H1 (cell line): ENCODE measurements at regions not wholly inside any gene's neighbourhood (a gene's known extent, or its start where the extent isn't known, plus 50 kb on each side); places are given as distances from the start of the nearest gene placed in this dataset.
A peak's percentile ranks its signal among the peaks of the same experiment; 100 is the strongest.

Experiments
- CTCF ChIA-PET: fragments of 300-600 bp; sonication (Branson Sonifier 250); formaldehyde crosslinking; loops from one replicate; lab custom pipeline; 2021; ENCODE audit not compliant: partially characterized antibody; lab: Charles Lee
- POLR2A ChIA-PET: fragments of 300-600 bp; sonication (Branson Sonifier 250); formaldehyde crosslinking; loops from one replicate; lab custom pipeline; 2021; ENCODE audit warnings: inconsistent platforms; ENCODE audit not compliant: partially characterized antibody; lab: Charles Lee
- DNase-seq, 2 experiments: peaks; one replicate each; pipeline versions ENCODE4 v3.0.0 to v3.0.0-alpha.2; 2010 to 2022; ENCODE audit warnings: low spot score in 2 of 2, low read depth in 1 of 2, mixed read lengths in 1 of 2
- FAIRE-seq: peaks from 2 replicates; lab custom pipeline; 2011; peaks lifted over from hg19 to GRCh38; lab: Jason Lieb, UNC
- H2AFZ ChIP-seq: 2 replicates; pipeline ENCODE4 v1.8.1; 2012; ENCODE audit warnings: low read length, inconsistent platforms
- H2AK5ac ChIP-seq: 2 replicates; pipeline ENCODE4 v1.6.1; 2013; ENCODE audit warnings: low read depth, low read length
- H2BK120ac ChIP-seq: replicated peaks from 2 replicates; pipeline ENCODE3; 2013; ENCODE audit warnings: low read depth, low read length, inconsistent platforms
- H2BK12ac ChIP-seq: 2 replicates; pipeline ENCODE4 v1.6.1; 2013; ENCODE audit warnings: low read depth, low read length
- H2BK15ac ChIP-seq: 2 replicates; pipeline ENCODE4 v1.6.1; 2013; ENCODE audit warnings: low read length
- H2BK20ac ChIP-seq: 2 replicates; pipeline ENCODE4 v1.6.1; 2013; ENCODE audit warnings: low read length
- H2BK5ac ChIP-seq: 2 replicates; pipeline ENCODE4 v1.6.1; 2013; ENCODE audit warnings: low read depth, low read length
- H3K14ac ChIP-seq: 2 replicates; pipeline ENCODE4 v1.6.1; 2013; ENCODE audit warnings: inconsistent platforms; ENCODE audit not compliant: insufficient read length
- H3K18ac ChIP-seq: 2 replicates; pipeline ENCODE4 v1.6.1; 2013; ENCODE audit warnings: low read length; ENCODE audit errors: extremely low read depth
- H3K23ac ChIP-seq: 2 replicates; pipeline ENCODE4 v1.6.1; 2013; ENCODE audit warnings: inconsistent platforms; ENCODE audit not compliant: insufficient read length
- H3K23me2 ChIP-seq: 2 replicates; pipeline ENCODE4 v1.6.1; 2013; ENCODE audit warnings: low read depth, low read length
- H3K27ac ChIP-seq: 2 replicates; pipeline ENCODE4 v1.6.1; 2011; ENCODE audit warnings: low read depth, low read length, inconsistent platforms
- H3K27me3 ChIP-seq, 4 experiments: replicated peaks in 1 of 4; 1 replicate in 1 of 4; 2 replicates in 3 of 4; pipeline versions ENCODE4 v1.6.1 to v1.8.1; 2011 to 2013; ENCODE audit warnings: low read length in 3 of 4, mild to moderate bottlenecking in 3 of 4, inconsistent platforms in 2 of 4, mixed read lengths in 2 of 4, moderate library complexity in 1 of 4; ENCODE audit not compliant: control insufficient read depth in 3 of 4, insufficient read depth in 3 of 4; ENCODE audit errors: extremely low read depth in 1 of 4
- H3K36me3 ChIP-seq, 4 experiments: 2 replicates each; pipeline versions ENCODE4 v1.6.1 to v1.8.1; 2011 to 2013; ENCODE audit warnings: mild to moderate bottlenecking in 4 of 4, low read length in 3 of 4, moderate library complexity in 2 of 4, control low read depth in 1 of 4, inconsistent platforms in 1 of 4; ENCODE audit not compliant: insufficient read depth in 4 of 4, control insufficient read depth in 2 of 4
- H3K4ac ChIP-seq: replicated peaks from 2 replicates; pipeline ENCODE3; 2013; ENCODE audit warnings: low read length, low read depth, mixed read lengths, inconsistent platforms; ENCODE audit not compliant: insufficient read length
- H3K4me1 ChIP-seq, 4 experiments: replicated peaks in 1 of 4; 1 replicate in 1 of 4; 2 replicates in 3 of 4; pipeline versions ENCODE4 v1.6.1 to v1.8.1; 2011 to 2013; ENCODE audit warnings: low read length in 3 of 4, inconsistent platforms in 2 of 4, mixed read lengths in 1 of 4; ENCODE audit not compliant: insufficient read depth in 4 of 4, control insufficient read depth in 3 of 4
- H3K4me2 ChIP-seq, 2 experiments: 2 replicates each; pipeline versions ENCODE4 v1.6.1 to v1.8.1; 2011 to 2013; ENCODE audit warnings: low read depth in 2 of 2, low read length in 2 of 2, control low read depth in 1 of 2, inconsistent platforms in 1 of 2, mild to moderate bottlenecking in 1 of 2; ENCODE audit not compliant: insufficient read depth in 1 of 2
- H3K4me3 ChIP-seq, 4 experiments: fragments of 200-600, 300-600 bp in 1 of 4; sonication (generic), shearing (Covaris generic), sonication (Bioruptor Twin) in 1 of 4; 2 replicates each; pipeline versions ENCODE4 v1.5.1 to v1.8.1; 2011 to 2016; ENCODE audit warnings: low read length in 4 of 4, low read depth in 3 of 4, control low read depth in 2 of 4, inconsistent platforms in 2 of 4, mild to moderate bottlenecking in 2 of 4, mixed read lengths in 1 of 4, moderate library complexity in 1 of 4; ENCODE audit not compliant: insufficient read depth in 2 of 4; ENCODE audit errors: extremely low read depth in 1 of 4
- H3K56ac ChIP-seq: replicated peaks from 2 replicates; pipeline ENCODE3; 2013; ENCODE audit warnings: low read depth, mild to moderate bottlenecking, mixed read lengths, low read length, inconsistent platforms; ENCODE audit not compliant: insufficient read length
- H3K79me1 ChIP-seq: 2 replicates; pipeline ENCODE4 v1.6.1; 2013; ENCODE audit warnings: low read depth, low read length, control low read depth
- H3K79me2 ChIP-seq, 2 experiments: 2 replicates each; pipeline versions ENCODE4 v1.6.1 to v1.8.1; 2012 to 2013; ENCODE audit warnings: low read length in 2 of 2, mild to moderate bottlenecking in 2 of 2, inconsistent platforms in 1 of 2; ENCODE audit not compliant: insufficient read depth in 2 of 2, control insufficient read depth in 1 of 2
- H3K9ac ChIP-seq, 4 experiments: replicated peaks in 1 of 4; 1 replicate in 1 of 4; 2 replicates in 3 of 4; pipeline versions ENCODE4 v1.6.1 to v1.8.1; 2011 to 2013; ENCODE audit warnings: low read depth in 3 of 4, low read length in 3 of 4, control low read depth in 2 of 4, mild to moderate bottlenecking in 2 of 4, moderate library complexity in 2 of 4, inconsistent platforms in 1 of 4; ENCODE audit errors: extremely low read depth in 1 of 4
- H3K9me3 ChIP-seq, 2 experiments: 2 replicates each; pipeline versions ENCODE4 v1.6.1 to v1.8.1; 2012 to 2013; ENCODE audit warnings: mild to moderate bottlenecking in 2 of 2, moderate library complexity in 2 of 2, control low read depth in 1 of 2, inconsistent platforms in 1 of 2, low read depth in 1 of 2, low read length in 1 of 2, mixed read lengths in 1 of 2; ENCODE audit not compliant: insufficient read depth in 2 of 2
- H4K20me1 ChIP-seq, 2 experiments: replicated peaks in 1 of 2; 2 replicates each; pipeline versions ENCODE3 to v1.8.1; 2011 to 2013; ENCODE audit warnings: inconsistent platforms in 2 of 2, low read length in 2 of 2, mild to moderate bottlenecking in 1 of 2; ENCODE audit not compliant: insufficient read depth in 2 of 2, control insufficient read depth in 1 of 2
- H4K5ac ChIP-seq: 2 replicates; pipeline ENCODE4 v1.6.1; 2013; ENCODE audit warnings: low read length, low read depth, mixed read lengths, inconsistent platforms; ENCODE audit not compliant: insufficient read length
- H4K8ac ChIP-seq: 2 replicates; pipeline ENCODE4 v1.8.0; 2013; ENCODE audit warnings: mild to moderate bottlenecking, moderate library complexity, low read length, inconsistent platforms; ENCODE audit not compliant: insufficient read depth; ENCODE audit errors: extremely low read depth
- H4K91ac ChIP-seq: replicated peaks from 2 replicates; pipeline ENCODE3; 2013; ENCODE audit warnings: low read length, mixed read lengths, inconsistent platforms; ENCODE audit not compliant: insufficient read length
- CBX8 ChIP-seq: fragments of 300-800, 300-1000 bp; sonication (generic); IDR thresholded peaks from 2 replicates; pipeline ENCODE4 v1.7.1; 2016; ENCODE audit warnings: low read depth, low read length, borderline replicate concordance
- CHD2 ChIP-seq: IDR thresholded peaks from 2 replicates; pipeline ENCODE4 v1.6.1; 2012; ENCODE audit warnings: low read length, improper control_type of control experiment
- GTF2F1 ChIP-seq: IDR thresholded peaks from 2 replicates; pipeline ENCODE4 v1.6.1; 2012; ENCODE audit warnings: low read depth, low read length, improper control_type of control experiment, borderline replicate concordance
- JUN ChIP-seq: IDR thresholded peaks from 2 replicates; pipeline ENCODE4 v1.6.1; 2011; ENCODE audit warnings: low read depth, mild to moderate bottlenecking, improper control_type of control experiment, low read length
- JUND ChIP-seq: IDR thresholded peaks from 2 replicates; pipeline ENCODE4 v1.6.1; 2011; ENCODE audit warnings: mild to moderate bottlenecking, improper control_type of control experiment, low read length
- MAX ChIP-seq: IDR thresholded peaks from 2 replicates; pipeline ENCODE4 v1.6.1; 2012; ENCODE audit warnings: inconsistent platforms
- NRF1 ChIP-seq: IDR thresholded peaks from 2 replicates; pipeline ENCODE4 v1.6.1; 2011; ENCODE audit warnings: mild to moderate bottlenecking, low read depth, low read length, improper control_type of control experiment
- PHF8 ChIP-seq: fragments of 200-600 bp; sonication (generic); conservative IDR thresholded peaks from 2 replicates; pipeline ENCODE4 v1.7.1; 2012; ENCODE audit warnings: low read depth, mild to moderate bottlenecking, inconsistent platforms, low read length, moderate library complexity
- RXRA ChIP-seq: IDR thresholded peaks from 2 replicates; pipeline ENCODE4 v1.6.1; 2011; ENCODE audit warnings: low read depth, mild to moderate bottlenecking, low read length, moderate library complexity; ENCODE audit not compliant: insufficient read depth
- SP2 ChIP-seq: IDR thresholded peaks from 2 replicates; pipeline ENCODE4 v1.6.1; 2012; ENCODE audit warnings: mild to moderate bottlenecking, low read length, inconsistent platforms
- SRF ChIP-seq: IDR thresholded peaks from 2 replicates; pipeline ENCODE4 v1.6.1; 2011; ENCODE audit warnings: mild to moderate bottlenecking, low read depth, low read length, moderate library complexity
- TBP ChIP-seq: IDR thresholded peaks from 2 replicates; pipeline ENCODE4 v1.6.1; 2011; ENCODE audit warnings: low read depth, low read length, improper control_type of control experiment
- TEAD4 ChIP-seq: IDR thresholded peaks from 2 replicates; pipeline ENCODE4 v1.6.1; 2012; ENCODE audit warnings: low read depth, low read length, inconsistent platforms, mixed read lengths
- WGBS, 2 experiments: shearing (Covaris generic) in 1 of 2; methylation state at CpG; one replicate each; pipeline versions ENCODE4 v1.1.6 to v1.1.7; 2013 to 2015; ENCODE audit warnings: low lambda C conversion rate in 2 of 2, mixed read lengths in 2 of 2, inconsistent platforms in 1 of 2, low coverage in 1 of 2, missing lambda C conversion rate in 1 of 2; ENCODE audit not compliant: insufficient replicate concordance in 2 of 2, insufficient coverage in 1 of 2, insufficient read length in 1 of 2; ENCODE audit errors: extremely low coverage in 1 of 2, missing lambda C conversion rate in 1 of 2; 5-methylcytosine and 5-hydroxymethylcytosine counted together

GRCh38 chr3:66115858-66116654 lies 77.3 kb upstream of the MAGI1 start:
- Histone ChIP-seq H3K79me1 (no peaks in the 10 kb centered on the region), H3K36me3 (no peaks in the 10 kb centered on the region), H4K91ac (peak overlapping the region; percentile 52), H3K23ac (no peak overlapping the region), H3K9me3 (no peaks in the 10 kb centered on the region), H3K18ac (peak overlapping the region; percentile 27; the same call in 1 of the 2 replicates), H2AK5ac (no peak overlapping the region), H3K4me3 (no peak overlapping the region), H3K27ac (no peak overlapping the region), H3K4ac (no peak overlapping the region), H2BK120ac (peak overlapping the region; percentile 72), H3K23me2 (no peaks in the 10 kb centered on the region), H4K5ac (peak overlapping the region; percentile 23), H3K4me1 (peaks cover 0 to 7% (median 3%) of the 10 kb centered on the region in 4 experiments; a peak in 4 of 7 replicates), H2BK12ac (peak overlapping the region; percentile 97), H4K8ac (no peak overlapping the region), H3K79me2 (no peaks in the 10 kb centered on the region), H2BK20ac (peak overlapping the region; percentile 53; the same call in 1 of the 2 replicates), H2BK5ac (no peak overlapping the region), H3K56ac (no peak overlapping the region), H4K20me1 (no peaks in the 10 kb centered on the region), H2AFZ (peak overlapping the region; percentile 31; the same call in 1 of the 2 replicates), H3K9ac (no peak overlapping the region), H3K4me2 (no peak overlapping the region), H3K14ac (no peak overlapping the region), H2BK15ac (no peak overlapping the region), H3K27me3 (no peaks in the 10 kb centered on the region; a peak in 1 of 7 replicates)
- ChIA-PET POLR2A (interaction anchor here (0.6 to 1.1 kb wide), 3 partner anchors 79 to 181 kb away, joined by 3 read pairs; no protein-coding TSS in a partner anchor), CTCF (interaction anchor here (0.8 to 1.5 kb wide), 4 partner anchors 22 to 331 kb away, joined by 3 to 7 read pairs (median 4); no protein-coding TSS in a partner anchor)
- FAIRE-seq (peak; percentile 79), DNase-seq (peak in 1 of 2 experiments; percentile 54)
- WGBS, 2 experiments = 69% methylated on average over 6 of the region's 6 CpGs; no CpG with 5 or more reads in 1 of the 2 experiments
- no peak for TF ChIP-seq PHF8
- no peak for TF ChIP-seq TBP
- 0 out of 2 replicates have a peak, but pooled peaks have one; percentile 34 for TF ChIP-seq JUN
- TF ChIP-seq SP2 = no peak
- TF ChIP-seq GTF2F1 = no peak
- TF ChIP-seq RXRA = no peak
- TF ChIP-seq CHD2 = 0 out of 2 replicates have a peak, but pooled peaks have one; percentile 18
- TF ChIP-seq NRF1 = no peak
- TF ChIP-seq MAX = peak; percentile 94
- no peak for TF ChIP-seq CBX8
- peak; percentile 99 for TF ChIP-seq TEAD4
- TF ChIP-seq JUND = peak; percentile 77; the same call in 1 of the 2 replicates
- TF ChIP-seq SRF = no peak
